Type B pancreatic cell (in vitro differentiated cells): ENCODE measurements at regions not wholly inside any gene's neighbourhood (a gene's known extent, or its start where the extent isn't known, plus 50 kb on each side); places are given as distances from the start of the nearest gene placed in this dataset.
"Not testable (repeated sequence)": the region's sequence is repeated elsewhere in the genome, so short reads cannot be mapped to it uniquely, and the experiment has no call there.

Experiments used
- DNase-seq: peaks from one replicate; pipeline ENCODE4 v3.0.0; 2021; ENCODE audit warnings: mixed read lengths; ENCODE audit not compliant: unreplicated experiment; ENCODE audit errors: extremely low spot score
- H3K27ac Mint-ChIP-seq: 2 replicates; pipeline ENCODE4 v1.8.0; 2021; ENCODE audit warnings: mild to moderate bottlenecking, mixed read lengths
- H3K27me3 Mint-ChIP-seq: 2 replicates; pipeline ENCODE4 v1.8.0; 2021; ENCODE audit warnings: mixed read lengths
- H3K36me3 Mint-ChIP-seq: 2 replicates; pipeline ENCODE4 v1.8.0; 2021; ENCODE audit warnings: mixed read lengths
- H3K4me1 Mint-ChIP-seq: one replicate; pipeline ENCODE4 v1.8.0; 2021; ENCODE audit warnings: mixed read lengths; ENCODE audit not compliant: unreplicated experiment
- H3K4me3 Mint-ChIP-seq: 2 replicates; pipeline ENCODE4 v1.8.0; 2021; ENCODE audit warnings: mild to moderate bottlenecking, mixed read lengths
- H3K9me3 Mint-ChIP-seq: 2 replicates; pipeline ENCODE4 v1.8.0; 2021; ENCODE audit warnings: mixed read lengths
- TF ChIP-seq, protein P1 (sequence below): fragments of 200-600 bp; sonication (generic); conservative IDR thresholded peaks from 2 replicates; pipeline ENCODE4 v1.5.0; 2021; ENCODE audit warnings: antibody characterized with exemption, mild to moderate bottlenecking

DNA sequence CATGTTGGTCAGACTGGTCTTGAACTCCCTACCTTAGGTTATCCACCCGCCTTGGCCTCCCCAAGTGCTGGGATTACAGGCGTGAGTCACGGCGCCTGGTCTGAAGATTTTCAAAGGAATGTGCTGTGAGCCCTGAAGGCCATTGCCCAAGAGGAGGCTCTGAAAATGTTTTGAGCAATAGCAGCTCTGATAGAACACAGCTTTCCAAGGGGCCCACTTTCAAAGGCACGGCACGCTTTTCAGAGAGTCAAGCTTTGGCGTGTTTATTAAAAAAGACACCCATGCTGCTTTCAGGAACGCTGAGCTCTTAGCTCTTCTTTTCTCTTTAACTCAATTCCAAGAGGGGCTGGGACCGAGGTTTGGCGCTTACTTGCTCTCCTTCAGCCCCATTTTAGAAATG lies 73.8 kb upstream of the CDON start:
- Mint-ChIP-seq H3K27ac (peak overlapping the region; percentile 61), H3K4me1 (peaks cover 85% of the 10 kb centered on the region), H3K36me3 (no peaks in the 10 kb centered on the region), H3K9me3 (peaks cover 5% of the 10 kb centered on the region), H3K27me3 (peaks cover 9% of the 10 kb centered on the region), H3K4me3 (peak overlapping the region; percentile 34)
- no peak for DNase-seq
- TF ChIP-seq, protein P1, sequence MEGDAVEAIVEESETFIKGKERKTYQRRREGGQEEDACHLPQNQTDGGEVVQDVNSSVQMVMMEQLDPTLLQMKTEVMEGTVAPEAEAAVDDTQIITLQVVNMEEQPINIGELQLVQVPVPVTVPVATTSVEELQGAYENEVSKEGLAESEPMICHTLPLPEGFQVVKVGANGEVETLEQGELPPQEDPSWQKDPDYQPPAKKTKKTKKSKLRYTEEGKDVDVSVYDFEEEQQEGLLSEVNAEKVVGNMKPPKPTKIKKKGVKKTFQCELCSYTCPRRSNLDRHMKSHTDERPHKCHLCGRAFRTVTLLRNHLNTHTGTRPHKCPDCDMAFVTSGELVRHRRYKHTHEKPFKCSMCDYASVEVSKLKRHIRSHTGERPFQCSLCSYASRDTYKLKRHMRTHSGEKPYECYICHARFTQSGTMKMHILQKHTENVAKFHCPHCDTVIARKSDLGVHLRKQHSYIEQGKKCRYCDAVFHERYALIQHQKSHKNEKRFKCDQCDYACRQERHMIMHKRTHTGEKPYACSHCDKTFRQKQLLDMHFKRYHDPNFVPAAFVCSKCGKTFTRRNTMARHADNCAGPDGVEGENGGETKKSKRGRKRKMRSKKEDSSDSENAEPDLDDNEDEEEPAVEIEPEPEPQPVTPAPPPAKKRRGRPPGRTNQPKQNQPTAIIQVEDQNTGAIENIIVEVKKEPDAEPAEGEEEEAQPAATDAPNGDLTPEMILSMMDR = no peak

DNA sequence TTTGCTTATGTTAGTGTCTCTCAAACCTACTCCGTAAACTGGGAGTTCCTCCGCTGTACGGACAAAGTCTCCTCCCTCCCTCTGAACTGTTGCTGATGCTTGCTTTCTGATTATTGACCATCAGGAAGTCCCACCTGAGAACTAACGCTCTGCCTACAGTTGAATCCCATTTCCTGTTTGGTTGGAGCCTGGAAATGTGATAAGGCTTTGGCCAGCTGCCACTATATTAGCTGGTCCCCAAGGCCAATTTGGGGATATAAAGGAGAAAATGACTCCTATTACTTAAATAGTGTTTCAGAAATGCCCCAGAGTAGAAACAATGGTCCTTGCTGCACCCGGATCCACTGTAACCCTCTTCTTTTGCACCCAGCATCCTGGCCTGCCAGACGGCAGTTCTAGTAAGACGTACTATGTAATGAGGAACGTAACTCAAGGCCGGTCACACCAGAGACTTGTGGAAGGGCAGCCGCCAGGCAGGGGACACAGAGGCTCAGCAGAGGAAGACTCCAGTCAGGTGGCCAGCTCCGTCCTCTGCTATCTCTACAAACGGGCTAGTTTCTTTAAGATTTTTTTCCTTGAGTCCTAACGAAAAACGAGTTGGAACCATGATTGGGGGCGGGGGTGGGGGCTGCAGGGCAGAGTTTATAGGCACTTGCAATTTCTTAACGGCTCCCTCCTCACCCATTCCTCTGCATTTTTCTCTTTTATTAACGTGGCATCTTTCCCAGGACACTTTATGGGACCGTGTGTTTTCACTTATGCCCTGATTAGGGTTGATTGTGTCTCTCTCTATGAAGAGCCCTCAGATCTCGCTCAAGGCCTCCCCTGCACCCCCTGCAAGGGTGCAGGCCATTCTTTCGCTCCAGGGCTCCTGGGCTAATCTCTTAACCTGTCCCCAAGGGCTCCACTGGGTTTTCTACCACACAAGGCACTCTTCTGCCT lies 72.8 kb upstream of the CDON start:
- peaks cover 5% of the 10 kb centered on the region for H3K9me3 Mint-ChIP-seq
- H3K27ac Mint-ChIP-seq = peak overlapping the region; percentile 11
- TF ChIP-seq, protein P1 = no peak
- H3K27me3 Mint-ChIP-seq = peaks cover 9% of the 10 kb centered on the region
- no peaks in the 10 kb centered on the region for H3K36me3 Mint-ChIP-seq
- peaks cover 79% of the 10 kb centered on the region for H3K4me1 Mint-ChIP-seq
- peak overlapping the region; percentile 41 for H3K4me3 Mint-ChIP-seq
- no peak for DNase-seq

DNA sequence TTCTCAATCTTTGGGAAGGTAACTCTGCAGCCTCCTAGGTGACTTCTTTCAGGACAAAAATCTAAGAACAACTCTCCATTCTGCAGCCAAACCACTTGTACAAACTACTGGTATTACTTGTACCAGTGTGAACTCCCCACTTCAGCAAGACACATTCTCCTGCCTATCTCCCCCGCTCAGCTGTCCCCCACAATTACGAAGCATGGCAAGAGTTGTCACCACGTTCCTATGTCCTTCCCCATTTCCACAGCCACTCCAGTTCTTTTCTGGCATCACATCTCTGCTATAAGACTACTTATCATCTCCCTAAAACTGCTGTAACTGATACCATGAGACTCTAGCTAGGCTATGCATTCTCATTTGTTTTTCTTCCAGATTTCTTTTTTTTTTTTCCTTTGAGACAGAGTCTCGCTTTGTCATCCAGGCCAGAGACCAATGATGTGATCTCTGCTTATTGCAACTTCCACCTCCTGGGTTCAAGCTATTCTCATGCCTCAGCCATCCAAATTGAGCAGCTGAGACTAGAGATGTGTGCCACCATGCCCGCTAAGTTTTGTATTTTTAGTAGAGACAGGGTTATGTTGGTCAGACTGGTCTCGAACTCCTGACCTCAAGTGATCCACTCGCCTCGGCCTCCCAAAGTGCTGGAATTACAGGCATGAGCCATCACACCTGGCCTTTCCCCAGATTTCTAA lies 71.9 kb upstream of the CDON start:
- no peaks in the 10 kb centered on the region for H3K36me3 Mint-ChIP-seq

DNA sequence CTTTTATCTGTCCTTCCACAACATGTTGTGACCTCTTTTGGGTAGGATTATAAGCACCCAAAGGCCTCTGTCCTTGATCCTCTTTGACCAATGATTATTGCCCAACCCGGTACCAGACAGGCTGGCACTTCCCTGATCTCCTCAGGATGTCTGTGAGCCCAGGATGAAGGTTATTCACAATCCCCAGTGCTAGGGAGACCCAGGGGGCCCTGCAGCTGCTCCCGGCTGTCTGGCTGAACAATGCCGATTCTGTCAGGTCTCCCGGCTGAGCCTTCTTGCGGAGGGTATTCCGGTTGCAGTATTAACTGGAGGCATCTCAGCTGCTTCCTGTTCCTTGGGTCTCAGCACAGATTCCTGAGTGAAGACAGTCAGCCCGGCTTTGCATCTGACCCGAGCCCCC lies 71.2 kb upstream of the CDON start:
- peaks cover 9% of the 10 kb centered on the region for H3K27me3 Mint-ChIP-seq
- TF ChIP-seq, protein P1 = no peak

More for the DNA sequence above, 71.9 kb upstream of the CDON start:
- Mint-ChIP-seq H3K4me1 (peaks cover 79% of the 10 kb centered on the region), H3K27me3 (peaks cover 9% of the 10 kb centered on the region), H3K27ac (peak overlapping the region; percentile 10), H3K9me3 (peaks cover 5% of the 10 kb centered on the region), H3K4me3 (peak overlapping the region; percentile 1)
- no peak for DNase-seq
- TF ChIP-seq, protein P1 = no peak

DNA sequence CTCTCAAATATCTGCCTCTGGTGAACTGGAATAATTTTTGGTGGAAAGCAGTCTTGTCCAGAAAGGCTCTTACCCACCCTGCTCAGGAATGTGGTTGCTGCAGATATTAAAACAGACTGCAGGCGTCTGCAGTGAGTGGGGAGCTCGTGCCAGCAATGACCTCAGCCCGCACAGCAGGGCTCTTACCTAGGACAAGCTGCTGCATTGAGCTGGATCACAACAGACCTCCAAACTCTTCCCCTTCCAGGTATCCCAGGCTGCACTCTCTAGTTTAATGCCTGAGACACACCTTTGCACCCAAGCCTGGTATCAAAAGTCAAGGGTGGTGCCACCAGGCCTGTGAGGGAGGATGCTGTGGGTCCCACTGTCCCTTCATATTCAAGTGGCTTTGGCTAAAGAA lies 69.7 kb upstream of the CDON start:
- Mint-ChIP-seq H3K9me3 (peaks cover 5% of the 10 kb centered on the region), H3K27me3 (peaks cover 9% of the 10 kb centered on the region), H3K27ac (peak overlapping the region; percentile 88), H3K36me3 (no peaks in the 10 kb centered on the region), H3K4me1 (peaks cover 68% of the 10 kb centered on the region), H3K4me3 (peak overlapping the region; percentile 52)
- no peak for DNase-seq
- TF ChIP-seq, protein P1 = no peak

More for the DNA sequence above, 71.2 kb upstream of the CDON start:
- no peak overlapping the region for H3K27ac Mint-ChIP-seq
- H3K36me3 Mint-ChIP-seq = no peaks in the 10 kb centered on the region
- peaks cover 5% of the 10 kb centered on the region for H3K9me3 Mint-ChIP-seq
- peaks cover 73% of the 10 kb centered on the region for H3K4me1 Mint-ChIP-seq
- no peak overlapping the region for H3K4me3 Mint-ChIP-seq
- DNase-seq = no peak

DNA sequence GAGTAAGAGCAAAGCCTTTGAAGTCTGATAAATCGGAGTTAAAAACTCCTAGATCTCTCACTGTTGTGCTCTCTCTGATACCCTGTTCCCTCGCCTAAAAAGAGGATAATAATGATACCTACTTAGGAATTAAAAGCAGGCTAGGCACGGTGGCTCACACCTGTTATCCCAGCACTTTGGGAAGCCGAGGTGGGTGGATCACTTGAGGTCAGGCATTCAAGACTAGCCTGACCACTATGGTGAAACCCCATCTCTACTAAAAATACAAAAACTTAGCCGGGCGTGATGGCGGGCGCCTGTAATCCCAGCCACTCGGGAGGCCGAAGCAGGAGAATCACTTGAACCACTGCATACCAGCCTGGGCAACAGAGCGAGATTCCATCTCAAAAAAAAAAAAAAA lies 68.1 kb upstream of the CDON start:
- H3K36me3 Mint-ChIP-seq, H3K27ac Mint-ChIP-seq, H3K4me3 Mint-ChIP-seq, H3K9me3 Mint-ChIP-seq, DNase-seq: not testable (repeated sequence)
- H3K27me3 Mint-ChIP-seq = peaks cover 11% of the 10 kb centered on the region
- H3K4me1 Mint-ChIP-seq = peaks cover 67% of the 10 kb centered on the region
